Panc1 (cell line): ENCODE measurements at regions not wholly inside any gene's neighbourhood (a gene's known extent, or its start where the extent isn't known, plus 50 kb on each side); places are given as distances from the start of the nearest gene placed in this dataset.

Experiments
- ATAC-seq: fragments of 200-7000 bp; cut with Tn5 transposase; 2 replicates; pipeline ENCODE4 v1.9.1; 2020; ENCODE audit warnings: mild to moderate bottlenecking, moderate library complexity
- BruUV-seq: library from RNA; stranded (reverse); fragments of 400-500 nt; replicated peaks from 2 replicates; lab custom pipeline; 2021; lab: Mats Ljungman, UMichigan
- CTCF ChIA-PET: fragments of 300-600 bp; sonication (Branson Sonifier 250); formaldehyde crosslinking; loops from one replicate; lab custom pipeline; 2022; ENCODE audit warnings: antibody characterized with exemption; lab: Charles Lee
- POLR2A ChIA-PET: fragments of 300-600 bp; sonication (Branson Sonifier 250); formaldehyde crosslinking; loops from one replicate; lab custom pipeline; 2022; ENCODE audit warnings: antibody characterized with exemption; lab: Charles Lee
- DNase-seq: peaks from one replicate; pipeline ENCODE4 v3.0.0-alpha.2; 2010; ENCODE audit warnings: low read depth, low spot score
- H3K27ac ChIP-seq: 2 replicates; pipeline ENCODE4 v1.5.1; 2011; ENCODE audit warnings: mild to moderate bottlenecking, low read length, inconsistent platforms
- H3K27me3 ChIP-seq: fragments of 200-500 bp; sonication (Bioruptor generic); 2 replicates; pipeline ENCODE4 v1.6.0; 2014; ENCODE audit warnings: low read length, inconsistent platforms; ENCODE audit not compliant: control insufficient read depth, insufficient read depth
- H3K36me3 ChIP-seq: fragments of 200-500 bp; sonication (Bioruptor generic); 2 replicates; pipeline ENCODE4 v1.5.1; 2014; ENCODE audit warnings: inconsistent platforms, mild to moderate bottlenecking, low read length, moderate library complexity; ENCODE audit not compliant: control insufficient read depth, insufficient read depth
- H3K4me1 ChIP-seq: 2 replicates; pipeline ENCODE4 v1.5.1; 2011; ENCODE audit warnings: inconsistent platforms, mild to moderate bottlenecking, low read length, moderate library complexity; ENCODE audit not compliant: control insufficient read depth, insufficient read depth
- H3K4me3 ChIP-seq, 2 experiments: 2 replicates each; pipeline ENCODE4 v1.5.1; 2011 to 2012; ENCODE audit warnings: low read depth in 2 of 2, low read length in 2 of 2, mild to moderate bottlenecking in 2 of 2, inconsistent platforms in 1 of 2, moderate library complexity in 1 of 2
- H3K9me3 ChIP-seq: fragments of 200-500 bp; sonication (Bioruptor generic); 2 replicates; pipeline ENCODE4 v1.5.1; 2014; ENCODE audit warnings: low read depth, mild to moderate bottlenecking, inconsistent platforms, low read length, moderate library complexity; ENCODE audit not compliant: control insufficient read depth, insufficient read depth
- CTCF ChIP-seq: fragments of 450-650 bp; IDR thresholded peaks from 2 replicates; pipeline ENCODE4 v1.5.1; 2017; ENCODE audit warnings: mild to moderate bottlenecking
- POLR2AphosphoS5 ChIP-seq: IDR thresholded peaks from 2 replicates; pipeline ENCODE4 v1.6.1; 2012; ENCODE audit warnings: mild to moderate bottlenecking, low read depth, low read length, moderate library complexity
- REST ChIP-seq, 2 experiments: IDR thresholded peaks; 2 replicates each; pipeline ENCODE4 v1.6.1; 2011 to 2012; ENCODE audit warnings: low read depth in 2 of 2, control low read depth in 1 of 2, low read length in 1 of 2, mild to moderate bottlenecking in 1 of 2, moderate library complexity in 1 of 2; ENCODE audit not compliant: insufficient read depth in 1 of 2
- SIN3A ChIP-seq: IDR thresholded peaks from 2 replicates; pipeline ENCODE4 v1.6.1; 2012; ENCODE audit warnings: low read depth, mild to moderate bottlenecking, low read length, moderate library complexity, borderline replicate concordance; ENCODE audit not compliant: insufficient read depth
- TCF7L2 ChIP-seq: IDR thresholded peaks from 2 replicates; pipeline ENCODE4 v1.6.1; 2011; ENCODE audit warnings: mild to moderate bottlenecking, low read depth, low read length, inconsistent platforms
- in situ Hi-C: cut with HindIII; loops from 2 replicates; pipeline ENCODE4 v1.10.0; 2016; ENCODE audit warnings: low sequenced_read_pairs, low pct_unique_long_range_greater_than_20kb
- intact Hi-C: fragments of 100-400 bp; cut with micrococcal nuclease; formaldehyde crosslinking; loops from one replicate; pipeline ENCODE4 v1.10.0; 2022; ENCODE audit not compliant: unreplicated experiment

GRCh38 chr3:17845026-17845812 is 102.8 kb upstream of the TBC1D5 start:
- Histone ChIP-seq H3K36me3 (no peaks in the 10 kb centered on the region), H3K9me3 (no peaks in the 10 kb centered on the region), H3K4me1 (no peaks in the 10 kb centered on the region), H3K4me3 (no peak overlapping the region), H3K27ac (no peak overlapping the region), H3K27me3 (no peaks in the 10 kb centered on the region)
- intact Hi-C loops (no loop called here), in situ Hi-C loops (no loop called here)
- BruUV-seq, result no TSS peak
- POLR2A ChIA-PET, result no interaction called here
- no peak for TF ChIP-seq REST (IDR thresholded peaks at IDR 0.05; ENCODE audit: insufficient read depth in 1 of 2, low read depth in 2 of 2, low read length in 1 of 2)
- no peak for TF ChIP-seq CTCF
- TF ChIP-seq POLR2AphosphoS5, result no peak
- no peak for DNase-seq
- CTCF ChIA-PET, result no interaction called here
- no peak for ATAC-seq

GRCh38 chr3:17844236-17844635 is 101.8 kb upstream of the TBC1D5 start:
- Histone ChIP-seq H3K9me3 (no peaks in the 10 kb centered on the region), H3K36me3 (no peaks in the 10 kb centered on the region), H3K27me3 (no peaks in the 10 kb centered on the region), H3K27ac (no peak overlapping the region), H3K4me3 (no peak overlapping the region), H3K4me1 (no peaks in the 10 kb centered on the region)
- in situ Hi-C loops, result no loop called here
- CTCF ChIA-PET, result no interaction called here
- ATAC-seq (no peak), DNase-seq (no peak)
- POLR2A ChIA-PET, result no interaction called here
- TF ChIP-seq CTCF (no peak), TCF7L2 (no peak), POLR2AphosphoS5 (no peak), SIN3A (no peak), REST (IDR thresholded peaks at IDR 0.05; ENCODE audit: insufficient read depth in 1 of 2, low read depth in 2 of 2, low read length in 1 of 2) (no peak)
- no TSS peak for BruUV-seq
- intact Hi-C loops, result loop anchor here (5.0 kb wide), 1 partner anchor 202 kb away; no protein-coding TSS in a partner anchor
